HG03342 (cell line): ENCODE measurements at regions not wholly inside any gene's neighbourhood (a gene's known extent, or its start where the extent isn't known, plus 50 kb on each side); places are given as distances from the start of the nearest gene placed in this dataset.

ENCODE experiments used
- ATAC-seq: cut with Tn5 transposase; IDR thresholded peaks from one replicate; pipeline ENCODE4 v1.9.1; 2021; ENCODE audit warnings: mild to moderate bottlenecking, moderate library complexity; ENCODE audit not compliant: unreplicated experiment

- no peak for ATAC-seq
These were observed 101.9 kb downstream of the EFNB1 start for GRCh38 chrX:68930542-68931317.

GRCh38 chrX:68929332-68930150 lies 100.7 kb downstream of the EFNB1 start:
- ATAC-seq = no peak

GRCh38 chrX:68928401-68928800 lies 99.6 kb downstream of the EFNB1 start:
- ATAC-seq = no peak

- ATAC-seq = no peak
These were observed 98.4 kb downstream of the EFNB1 start for GRCh38 chrX:68927178-68927577.

- no peak for ATAC-seq
These were observed 94.3 kb downstream of the EFNB1 start for GRCh38 chrX:68923147-68923546.

- ATAC-seq = no peak
These were observed 93.2 kb downstream of the EFNB1 start for GRCh38 chrX:68922013-68922412.

- ATAC-seq = no peak
These were observed 91.7 kb downstream of the EFNB1 start for GRCh38 chrX:68920561-68920960.

- no peak for ATAC-seq
These were observed 90.9 kb downstream of the EFNB1 start for GRCh38 chrX:68919707-68920106.

- ATAC-seq = no peak
These were observed 89.4 kb downstream of the EFNB1 start for GRCh38 chrX:68918202-68918601.

- ATAC-seq = no peak
These were observed 89.0 kb downstream of the EFNB1 start for GRCh38 chrX:68917799-68918198.

- ATAC-seq = no peak
These were observed 88.1 kb downstream of the EFNB1 start for GRCh38 chrX:68916891-68917290.

- ATAC-seq = peak; percentile 70
These were observed 87.0 kb downstream of the EFNB1 start for GRCh38 chrX:68915778-68916177.

GRCh38 chrX:68914479-68914946 lies 85.7 kb downstream of the EFNB1 start:
- ATAC-seq = no peak

GRCh38 chrX:68913249-68913547 lies 84.4 kb downstream of the EFNB1 start:
- no peak for ATAC-seq

- no peak for ATAC-seq
These were observed 83.3 kb downstream of the EFNB1 start for GRCh38 chrX:68912113-68912512.

- no peak for ATAC-seq
These were observed 82.1 kb downstream of the EFNB1 start for GRCh38 chrX:68910731-68911428.

GRCh38 chrX:68909945-68910344 lies 81.1 kb downstream of the EFNB1 start:
- no peak for ATAC-seq

GRCh38 chrX:68908071-68908470 lies 79.2 kb downstream of the EFNB1 start:
- no peak for ATAC-seq

GRCh38 chrX:68902706-68903504 lies 74.1 kb downstream of the EFNB1 start:
- ATAC-seq = no peak

- ATAC-seq = no peak
These were observed 72.7 kb downstream of the EFNB1 start for GRCh38 chrX:68901519-68901918.

GRCh38 chrX:68898598-68898997 lies 69.8 kb downstream of the EFNB1 start:
- no peak for ATAC-seq
